Activated CD4-positive, alpha-beta T cell treated with anti-CD3 and anti-CD28 coated beads for 48 hours (primary cell): ENCODE measurements at regions not wholly inside any gene's neighbourhood (a gene's known extent, or its start where the extent isn't known, plus 50 kb on each side); places are given as distances from the start of the nearest gene placed in this dataset.
"Not testable (repeated sequence)": the region's sequence is repeated elsewhere in the genome, so short reads cannot be mapped to it uniquely, and the experiment has no call there.

Experiments used
- DNase-seq: peaks from one replicate; pipeline ENCODE4 v3.0.0-alpha.2; 2020

DNA sequence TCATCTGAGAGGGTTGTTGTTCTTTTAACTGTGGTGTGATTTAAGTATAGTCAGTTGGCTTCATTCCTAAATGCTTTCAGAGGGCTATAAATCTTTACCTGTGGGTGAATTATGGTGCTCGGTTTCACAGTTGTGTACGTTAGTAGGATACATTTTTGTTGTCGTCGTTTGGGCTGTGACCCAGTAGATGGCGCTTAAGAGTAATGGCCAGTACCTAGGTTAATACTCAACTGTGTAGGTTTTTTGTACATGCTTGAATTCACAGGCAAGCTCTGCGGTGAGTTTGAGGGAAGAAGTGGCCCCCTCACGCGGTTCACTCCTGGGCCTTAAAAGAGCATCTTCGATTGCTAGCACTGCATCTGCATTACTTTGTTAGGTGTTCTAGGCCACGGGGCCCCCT is 571.7 kb upstream of the TGIF2LX start:
- peak; percentile 2 for DNase-seq

DNA sequence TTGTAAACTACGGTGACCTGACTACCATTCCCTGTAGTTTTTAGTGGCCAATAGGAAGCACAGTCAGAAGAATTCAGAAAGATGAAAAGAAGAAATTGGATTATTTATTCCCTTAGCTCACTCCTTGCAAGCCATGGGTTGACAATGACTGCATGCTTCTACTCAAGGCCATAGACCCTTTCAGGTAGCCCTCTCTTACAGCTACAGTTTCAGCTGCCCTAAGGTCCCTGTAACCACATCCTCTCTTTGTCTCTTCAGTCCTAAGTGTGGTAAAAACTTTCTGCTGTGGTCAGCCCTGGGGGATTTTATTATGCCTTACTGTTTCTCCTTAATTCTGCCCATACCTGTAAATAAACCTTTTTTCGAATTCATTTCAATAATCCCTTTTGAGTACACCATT is 551.8 kb upstream of the TGIF2LX start:
- not testable (repeated sequence) for DNase-seq

DNA sequence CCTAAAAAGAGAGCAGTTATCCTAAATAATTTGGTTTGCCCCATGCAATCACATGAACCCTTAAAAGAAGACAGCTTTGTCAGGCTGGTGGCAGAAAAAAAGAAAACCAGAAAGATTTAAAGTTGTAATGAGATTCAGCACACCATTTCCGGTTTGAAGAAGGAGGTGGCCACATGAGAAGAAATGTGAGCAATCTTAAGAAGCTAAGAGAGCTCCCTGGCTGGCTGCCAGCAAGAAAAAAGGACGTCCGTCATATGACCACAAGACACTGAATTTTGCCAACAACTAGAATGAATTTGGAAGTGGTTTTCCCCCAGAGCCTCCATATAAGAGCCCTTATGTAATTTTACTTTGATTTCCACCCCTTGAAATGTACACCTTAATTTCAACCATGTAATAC is 528.7 kb upstream of the TGIF2LX start:
- not testable (repeated sequence) for DNase-seq

DNA sequence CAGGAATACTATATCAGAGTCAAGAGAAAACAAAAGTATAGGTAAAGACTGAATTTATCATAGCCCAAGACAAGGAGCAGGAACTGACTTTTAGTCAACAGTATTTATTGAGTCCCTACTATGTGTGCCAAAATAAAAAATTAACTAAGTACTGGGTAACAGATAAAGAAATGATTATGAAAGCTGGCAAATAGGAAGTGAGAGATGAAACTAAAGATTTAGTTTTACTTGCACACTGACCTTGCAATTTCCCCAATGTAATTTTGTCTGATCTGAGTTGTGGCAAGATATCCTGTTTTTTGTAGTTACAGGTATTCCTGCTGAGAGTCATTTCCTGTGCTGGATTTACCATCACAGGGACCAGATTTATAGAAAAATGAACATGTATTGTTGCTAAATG is 518.9 kb upstream of the TGIF2LX start:
- not testable (repeated sequence) for DNase-seq

DNA sequence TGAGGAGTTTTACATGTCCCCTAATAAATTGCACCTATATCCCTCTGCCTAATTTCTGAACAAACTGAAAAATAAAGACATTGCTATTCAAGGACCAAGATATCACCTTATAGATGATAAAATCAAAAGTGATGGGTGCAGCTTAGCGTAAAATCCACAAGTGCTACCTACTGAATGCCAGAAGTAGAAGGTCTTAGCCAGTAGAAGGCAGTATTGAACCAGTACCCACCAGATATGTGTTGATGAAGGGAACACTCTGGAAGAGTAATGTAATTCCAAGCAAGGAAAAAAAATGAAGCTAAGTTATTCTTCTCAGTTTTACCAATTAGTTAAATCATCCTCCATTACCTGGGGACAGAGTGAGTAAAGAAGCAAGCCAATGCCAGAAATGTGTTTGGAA is 516.6 kb upstream of the TGIF2LX start:
- not testable (repeated sequence) for DNase-seq

DNA sequence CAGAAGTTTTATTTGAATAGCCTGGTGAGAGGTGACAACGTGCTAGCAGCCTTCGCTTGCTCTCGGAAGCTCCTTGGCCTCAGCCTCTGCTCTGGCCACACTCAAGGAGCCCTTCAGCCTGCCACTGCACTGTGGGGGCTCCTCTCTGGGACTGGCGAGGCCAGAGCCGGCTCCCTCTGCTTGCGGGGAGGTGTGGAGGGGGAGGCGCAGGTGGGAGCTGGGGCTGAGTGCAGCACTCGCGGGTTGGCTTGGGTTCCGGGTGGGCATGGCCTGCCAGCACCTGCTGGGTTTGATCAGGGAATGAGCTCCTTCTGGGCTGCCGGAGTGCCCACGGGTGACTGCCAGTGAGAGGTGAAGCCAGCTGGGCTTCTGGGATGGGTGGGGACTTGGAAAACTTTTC is 504.8 kb upstream of the TGIF2LX start:
- not testable (repeated sequence) for DNase-seq

DNA sequence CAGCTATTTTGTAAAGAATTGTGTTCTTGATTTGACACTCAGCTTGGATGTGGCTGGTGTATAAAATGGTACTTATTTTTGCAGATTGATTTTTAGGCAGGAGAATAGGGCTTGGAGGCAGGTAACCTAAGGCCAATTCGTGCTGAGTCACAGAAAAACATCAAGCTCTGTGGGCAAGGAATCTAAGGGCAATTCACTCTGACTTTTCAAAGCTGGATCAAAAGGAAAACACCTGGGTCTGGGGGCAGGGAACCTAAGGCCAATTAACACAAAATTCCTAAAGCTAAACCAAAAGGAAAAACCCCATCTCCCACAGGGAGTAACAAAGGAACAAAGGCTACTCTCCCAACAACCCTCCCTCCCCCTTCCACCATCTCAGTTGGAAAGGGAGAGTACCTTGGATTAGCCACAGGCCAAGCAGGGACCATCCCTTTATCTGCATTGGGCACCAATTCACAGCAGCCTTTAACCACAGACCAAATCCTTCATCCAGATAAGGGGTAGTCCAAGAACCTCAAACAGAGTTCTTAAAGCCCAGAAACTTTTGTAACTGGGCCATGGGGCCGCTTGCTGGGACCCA is 489.0 kb upstream of the TGIF2LX start:
- not testable (repeated sequence) for DNase-seq
